ENCODE measurements at regions not wholly inside any gene's neighbourhood (a gene's known extent, or its start where the extent isn't known, plus 50 kb on each side); places are given as distances from the start of the nearest gene placed in this dataset.

DNA sequence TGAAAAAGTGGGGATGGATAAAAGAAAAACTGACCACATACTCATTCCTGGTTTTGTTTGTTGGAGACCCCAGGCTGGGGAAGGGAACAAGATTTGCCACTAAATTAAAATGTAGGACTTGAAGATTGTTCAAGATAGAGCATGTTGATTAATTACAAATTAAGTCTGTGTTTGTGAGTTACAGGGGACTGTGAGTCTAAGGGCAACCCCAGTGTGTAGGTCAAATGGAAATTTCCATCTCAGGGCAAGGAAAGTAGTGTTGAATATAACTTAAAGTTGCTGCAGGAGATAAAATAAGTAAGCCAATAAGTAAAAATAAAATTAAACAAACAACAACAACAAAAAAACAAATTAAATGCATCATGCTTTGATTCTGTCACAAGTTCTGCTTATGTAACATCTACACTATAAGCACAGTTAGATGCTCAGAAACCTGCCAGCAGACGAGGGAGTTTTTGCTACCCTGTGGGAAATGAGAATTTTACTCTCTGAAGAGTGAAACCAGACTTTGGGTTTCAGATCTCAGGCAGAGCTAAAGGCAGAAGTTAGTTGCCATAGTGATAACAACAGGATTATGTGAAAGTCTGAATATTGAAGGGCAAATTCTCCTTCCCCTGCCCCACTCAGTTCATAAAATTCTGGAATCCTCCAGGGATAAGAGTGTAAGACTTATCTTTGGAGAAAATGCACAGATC lies 352.3 kb downstream of the GRXCR1 start:
- no peak for DNase-seq

- DNase-seq = no peak
Measured at GRCh38 chr4:43251841-43252240, 359.3 kb downstream of the GRXCR1 start.

- DNase-seq = no peak
Measured at GRCh38 chr4:43253541-43253940, 361.0 kb downstream of the GRXCR1 start.

GRCh38 chr4:43264730-43265129 lies 372.2 kb downstream of the GRXCR1 start:
- no peak for DNase-seq

- DNase-seq = no peak
Measured at GRCh38 chr4:43271946-43272345, 379.4 kb downstream of the GRXCR1 start.

GRCh38 chr4:43274376-43274775 lies 381.9 kb downstream of the GRXCR1 start:
- DNase-seq = no peak

DNA sequence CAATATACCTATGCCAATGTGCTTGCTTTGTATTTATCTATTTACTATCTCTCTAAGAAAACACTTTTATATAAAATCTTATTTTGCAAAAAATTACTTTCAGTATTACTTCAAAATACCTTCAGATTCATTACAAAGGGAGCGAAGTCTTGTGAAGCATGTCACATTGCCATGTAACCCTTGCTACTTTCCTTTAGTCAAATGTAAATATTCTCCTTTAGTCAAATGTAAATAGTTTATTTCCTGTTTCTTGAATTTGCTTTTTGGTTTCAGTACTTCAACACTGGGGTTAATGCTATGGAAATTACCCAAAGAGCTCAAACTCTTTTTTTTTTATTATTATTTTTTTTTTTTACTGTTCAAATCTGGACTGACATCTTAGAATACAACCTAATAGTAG lies 383.3 kb downstream of the GRXCR1 start:
- no peak for DNase-seq

DNA sequence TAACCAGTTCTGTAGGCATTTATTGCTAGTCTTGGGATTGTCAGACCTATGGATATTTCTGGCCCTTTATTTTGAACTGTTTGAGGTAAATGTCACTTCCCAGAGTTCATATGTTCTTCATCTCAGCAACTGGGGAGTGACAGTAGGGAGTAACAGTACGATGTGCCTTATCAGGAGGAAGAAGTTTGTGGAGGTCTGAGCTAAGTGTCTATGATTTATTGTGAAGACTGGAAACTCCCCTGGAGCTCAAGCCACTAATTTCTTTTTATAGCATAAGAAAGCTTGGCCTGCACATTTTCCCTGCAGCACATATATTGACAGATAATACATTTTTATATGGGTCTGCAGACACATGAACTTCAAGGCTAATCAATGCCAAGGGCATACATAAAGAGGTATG lies 383.8 kb downstream of the GRXCR1 start:
- DNase-seq = no peak

- no peak for DNase-seq
Measured at GRCh38 chr4:43277003-43277402, 384.5 kb downstream of the GRXCR1 start.

- no peak for DNase-seq
Measured at GRCh38 chr4:43282534-43282933, 390.0 kb downstream of the GRXCR1 start.

- no peak for DNase-seq
Measured at GRCh38 chr4:43286137-43286536, 393.6 kb downstream of the GRXCR1 start.

DNA sequence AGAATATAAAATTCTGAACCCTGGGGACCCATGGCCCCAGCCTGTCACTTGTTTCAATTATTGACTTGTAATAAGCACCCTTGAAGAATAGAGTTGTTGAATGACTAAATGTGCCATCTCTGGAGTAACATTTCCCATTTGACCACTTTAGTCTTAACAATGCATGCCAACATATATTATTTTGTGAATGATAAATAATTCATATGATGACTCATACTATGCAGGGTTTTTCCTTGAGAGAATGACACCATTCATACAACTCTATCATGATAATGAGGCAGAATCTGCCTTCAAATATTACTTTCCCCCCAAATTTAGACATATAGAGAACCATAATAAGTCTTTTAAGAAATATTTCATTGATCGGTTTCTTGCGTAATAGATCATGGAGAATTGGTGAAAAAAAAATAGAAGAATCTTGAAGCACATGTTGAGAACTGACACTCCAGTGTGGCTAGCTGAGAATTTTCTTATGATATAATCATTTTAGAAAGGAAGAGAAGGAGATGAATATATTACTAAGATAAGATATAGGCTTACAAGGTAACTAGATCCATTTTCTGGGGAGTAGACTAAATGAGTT lies 404.5 kb downstream of the GRXCR1 start:
- no peak for DNase-seq

GRCh38 chr4:43316813-43317212 lies 424.3 kb downstream of the GRXCR1 start:
- no peak for DNase-seq

- DNase-seq = no peak
Measured at GRCh38 chr4:43325220-43325967, 432.9 kb downstream of the GRXCR1 start.

GRCh38 chr4:43330288-43330687 lies 437.8 kb downstream of the GRXCR1 start:
- DNase-seq = no peak

GRCh38 chr4:43331226-43332051 lies 438.9 kb downstream of the GRXCR1 start:
- no peak for DNase-seq

- DNase-seq = no peak
Measured at GRCh38 chr4:43332052-43332425, 439.5 kb downstream of the GRXCR1 start.

- no peak for DNase-seq
Measured at GRCh38 chr4:43337707-43338106, 445.2 kb downstream of the GRXCR1 start.

GRCh38 chr4:43339435-43339834 lies 446.9 kb downstream of the GRXCR1 start:
- DNase-seq = no peak

DNA sequence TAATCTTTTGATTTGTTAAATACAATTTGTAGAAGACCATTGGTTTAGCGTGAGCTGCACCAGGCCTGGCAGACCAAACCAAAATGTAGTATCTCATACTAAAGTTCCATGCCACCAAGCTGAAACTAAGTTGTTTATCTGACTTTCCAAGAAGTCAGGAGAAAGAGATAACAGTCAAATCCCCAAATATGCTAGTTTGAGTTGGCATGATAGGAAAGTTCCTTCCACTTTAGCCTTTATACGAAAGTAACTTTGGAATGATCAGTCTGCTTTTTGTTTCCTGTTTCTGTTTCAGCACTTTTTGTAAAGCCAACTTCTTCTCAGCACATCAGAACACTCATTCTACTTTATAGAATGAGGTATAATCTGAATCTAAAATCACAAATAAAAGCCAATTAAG lies 449.2 kb downstream of the GRXCR1 start:
- DNase-seq = no peak

- DNase-seq = no peak
Measured at GRCh38 chr4:43343298-43343697, 450.8 kb downstream of the GRXCR1 start.

GRCh38 chr4:43345323-43345925 lies 452.9 kb downstream of the GRXCR1 start:
- no peak for DNase-seq

GRCh38 chr4:43348591-43348990 lies 456.1 kb downstream of the GRXCR1 start:
- no peak for DNase-seq

Data from amniotic stem cell (primary cell).